Peyer's patch (tissue), 4 donors: ENCODE measurements at regions not wholly inside any gene's neighbourhood (a gene's known extent, or its start where the extent isn't known, plus 50 kb on each side); places are given as distances from the start of the nearest gene placed in this dataset.
"Not testable (repeated sequence)": the region's sequence is repeated elsewhere in the genome, so short reads cannot be mapped to it uniquely, and the experiment has no call there.

Experiments used
- DNase-seq, 3 donors: peaks; one replicate each; pipeline ENCODE4 v3.0.0-alpha.2; 2017 to 2019
- H3K27ac ChIP-seq, 4 donors: fragments of 200-600 bp; sonication (generic); one replicate each; pipeline ENCODE4 v1.5.1; 2016 to 2019
- H3K27me3 ChIP-seq, 2 donors: fragments of 200-600 bp; sonication (generic); one replicate each; pipeline ENCODE4 v1.5.1; 2019
- H3K36me3 ChIP-seq, 3 donors: fragments of 200-600 bp; sonication (generic); one replicate each; pipeline ENCODE4 v1.5.1; 2016 to 2019
- H3K4me1 ChIP-seq, 4 donors: fragments of 200-600 bp; sonication (generic); one replicate each; pipeline ENCODE4 v1.5.1; 2016 to 2019
- H3K4me3 ChIP-seq, 4 donors: fragments of 200-600 bp; sonication (generic); 1 replicate in 3 of 4; 2 replicates in 1 of 4; pipeline ENCODE4 v1.5.1; 2016 to 2019; ENCODE audit warnings: mild to moderate bottlenecking in 1 of 4
- H3K9me3 ChIP-seq, 4 donors: fragments of 200-600 bp; sonication (generic); one replicate each; pipeline ENCODE4 v1.5.1; 2016 to 2019; ENCODE audit warnings: mild to moderate bottlenecking in 1 of 4
- POLR2A ChIP-seq, 2 donors: fragments of 450-650 bp; IDR thresholded peaks; one replicate each; pipeline ENCODE4 v1.5.1; 2017; ENCODE audit warnings: antibody characterized with exemption in 2 of 2, mild to moderate bottlenecking in 2 of 2, moderate library complexity in 2 of 2
- TF ChIP-seq, protein P1 (sequence below), 6 experiments: fragments of 450-650 bp in 4 of 6; fragments of 200-600 bp in 2 of 6; sonication (generic) in 1 of 6; IDR thresholded peaks; one replicate each; pipeline ENCODE4 v1.5.1; 2017 to 2019; ENCODE audit warnings: antibody characterized with exemption in 6 of 6, mild to moderate bottlenecking in 3 of 6, moderate library complexity in 1 of 6

DNA sequence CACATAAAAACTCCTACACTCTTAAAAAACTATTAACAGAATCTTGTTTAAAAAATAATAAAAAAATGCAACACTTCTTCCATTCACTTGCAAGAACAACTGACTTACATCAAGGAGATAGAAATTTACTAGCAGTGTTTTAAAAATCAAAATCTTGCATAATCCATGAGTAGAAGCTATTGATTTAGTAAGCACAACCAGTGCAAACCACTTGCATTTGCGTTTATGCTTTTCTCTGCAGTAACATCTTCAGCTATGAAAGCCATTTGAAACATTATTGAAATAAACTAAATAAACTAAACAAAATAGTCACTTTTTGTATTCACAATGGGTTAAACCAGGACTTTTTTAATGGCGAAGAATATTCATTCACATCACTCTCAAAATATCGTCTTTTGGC, 389.2 kb upstream of the EMCN start:
- H3K9me3 ChIP-seq = no peaks in the 10 kb centered on the region
- TF ChIP-seq POLR2A (IDR thresholded peaks at IDR 0.05) = no peak
- TF ChIP-seq, protein P1, sequence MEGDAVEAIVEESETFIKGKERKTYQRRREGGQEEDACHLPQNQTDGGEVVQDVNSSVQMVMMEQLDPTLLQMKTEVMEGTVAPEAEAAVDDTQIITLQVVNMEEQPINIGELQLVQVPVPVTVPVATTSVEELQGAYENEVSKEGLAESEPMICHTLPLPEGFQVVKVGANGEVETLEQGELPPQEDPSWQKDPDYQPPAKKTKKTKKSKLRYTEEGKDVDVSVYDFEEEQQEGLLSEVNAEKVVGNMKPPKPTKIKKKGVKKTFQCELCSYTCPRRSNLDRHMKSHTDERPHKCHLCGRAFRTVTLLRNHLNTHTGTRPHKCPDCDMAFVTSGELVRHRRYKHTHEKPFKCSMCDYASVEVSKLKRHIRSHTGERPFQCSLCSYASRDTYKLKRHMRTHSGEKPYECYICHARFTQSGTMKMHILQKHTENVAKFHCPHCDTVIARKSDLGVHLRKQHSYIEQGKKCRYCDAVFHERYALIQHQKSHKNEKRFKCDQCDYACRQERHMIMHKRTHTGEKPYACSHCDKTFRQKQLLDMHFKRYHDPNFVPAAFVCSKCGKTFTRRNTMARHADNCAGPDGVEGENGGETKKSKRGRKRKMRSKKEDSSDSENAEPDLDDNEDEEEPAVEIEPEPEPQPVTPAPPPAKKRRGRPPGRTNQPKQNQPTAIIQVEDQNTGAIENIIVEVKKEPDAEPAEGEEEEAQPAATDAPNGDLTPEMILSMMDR (IDR thresholded peaks at IDR 0.05) = no peak
- H3K27me3 ChIP-seq = no peaks in the 10 kb centered on the region
- H3K4me1 ChIP-seq = no peaks in the 10 kb centered on the region
- no peak for DNase-seq
- no peak overlapping the region for H3K4me3 ChIP-seq
- H3K27ac ChIP-seq = no peak overlapping the region
- H3K36me3 ChIP-seq = no peaks in the 10 kb centered on the region

DNA sequence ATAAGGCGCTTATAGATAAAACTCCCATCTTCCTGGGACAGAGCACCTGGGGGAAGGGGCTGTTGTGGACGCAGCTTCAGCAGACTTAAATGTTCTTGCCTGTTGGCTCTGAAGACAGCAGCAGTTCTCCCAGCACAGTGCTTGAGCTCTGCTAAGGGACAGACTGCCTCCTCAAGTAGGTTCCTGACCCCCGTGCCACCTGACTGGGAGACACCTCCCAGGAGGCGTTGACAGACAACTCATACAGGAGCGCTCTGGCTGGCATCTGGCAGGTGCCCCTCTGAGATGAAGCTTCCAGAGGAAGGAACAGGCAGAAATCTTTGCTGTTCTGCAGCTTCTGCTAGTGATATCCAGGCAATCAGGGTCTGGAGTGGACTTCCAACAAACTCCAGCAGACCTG, 383.1 kb upstream of the EMCN start:
- H3K4me1 ChIP-seq, H3K27me3 ChIP-seq, H3K9me3 ChIP-seq, H3K36me3 ChIP-seq, H3K27ac ChIP-seq, H3K4me3 ChIP-seq, DNase-seq: not testable (repeated sequence)

DNA sequence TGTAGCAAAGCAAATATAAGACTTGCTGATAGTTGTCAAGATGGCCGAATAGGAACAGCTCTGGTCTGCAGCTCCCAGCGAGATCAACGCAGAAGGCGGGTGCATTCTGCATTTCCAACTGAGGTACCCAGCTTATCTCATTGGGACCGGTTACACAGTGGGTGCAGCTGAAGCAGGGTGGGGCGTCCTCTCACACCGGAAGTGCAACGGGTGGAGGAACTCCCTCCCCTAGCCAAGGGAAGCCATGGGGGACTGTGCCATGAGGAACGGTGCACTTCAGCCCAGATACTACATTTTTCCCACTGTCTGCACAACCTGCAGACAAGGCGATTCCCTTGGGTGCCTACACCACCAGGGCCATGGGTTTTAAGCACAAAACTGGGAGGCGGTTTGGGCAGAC, 382.3 kb upstream of the EMCN start:
- Histone ChIP-seq H3K4me3 (no peak overlapping the region), H3K27me3 (no peaks in the 10 kb centered on the region), H3K27ac (no peak overlapping the region), H3K36me3 (no peaks in the 10 kb centered on the region), H3K4me1 (no peaks in the 10 kb centered on the region), H3K9me3 (no peaks in the 10 kb centered on the region)
- DNase-seq = no peak
- TF ChIP-seq, protein P1 (IDR thresholded peaks at IDR 0.05) = no peak
- no peak for TF ChIP-seq POLR2A (IDR thresholded peaks at IDR 0.05)

DNA sequence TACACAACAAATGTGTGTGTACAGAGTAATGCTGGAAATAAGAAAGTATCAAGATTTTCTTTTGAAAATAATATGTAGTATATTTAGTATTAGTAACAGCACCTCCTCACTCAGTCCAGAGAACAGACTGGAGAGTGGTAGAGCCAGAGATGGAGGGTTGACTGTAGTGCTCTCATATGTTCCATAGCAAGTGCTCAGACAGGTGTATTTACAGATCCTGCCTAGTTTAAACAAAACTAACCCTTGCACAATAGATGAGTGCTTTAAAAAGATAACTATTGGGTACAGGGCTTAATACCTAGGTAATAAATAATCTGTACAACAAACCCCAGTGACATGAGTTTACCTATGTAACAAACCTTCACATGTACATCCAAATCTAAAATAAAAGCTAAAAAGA, 381.0 kb upstream of the EMCN start:
- Histone ChIP-seq H3K4me3 (no peak overlapping the region), H3K36me3 (no peaks in the 10 kb centered on the region), H3K27ac (no peak overlapping the region), H3K4me1 (peaks cover 0 to 4% (median 0%) of the 10 kb centered on the region in 4 donors), H3K9me3 (no peaks in the 10 kb centered on the region), H3K27me3 (no peaks in the 10 kb centered on the region)
- TF ChIP-seq, protein P1 (IDR thresholded peaks at IDR 0.05) = no peak
- TF ChIP-seq POLR2A (IDR thresholded peaks at IDR 0.05) = no peak
- no peak for DNase-seq

DNA sequence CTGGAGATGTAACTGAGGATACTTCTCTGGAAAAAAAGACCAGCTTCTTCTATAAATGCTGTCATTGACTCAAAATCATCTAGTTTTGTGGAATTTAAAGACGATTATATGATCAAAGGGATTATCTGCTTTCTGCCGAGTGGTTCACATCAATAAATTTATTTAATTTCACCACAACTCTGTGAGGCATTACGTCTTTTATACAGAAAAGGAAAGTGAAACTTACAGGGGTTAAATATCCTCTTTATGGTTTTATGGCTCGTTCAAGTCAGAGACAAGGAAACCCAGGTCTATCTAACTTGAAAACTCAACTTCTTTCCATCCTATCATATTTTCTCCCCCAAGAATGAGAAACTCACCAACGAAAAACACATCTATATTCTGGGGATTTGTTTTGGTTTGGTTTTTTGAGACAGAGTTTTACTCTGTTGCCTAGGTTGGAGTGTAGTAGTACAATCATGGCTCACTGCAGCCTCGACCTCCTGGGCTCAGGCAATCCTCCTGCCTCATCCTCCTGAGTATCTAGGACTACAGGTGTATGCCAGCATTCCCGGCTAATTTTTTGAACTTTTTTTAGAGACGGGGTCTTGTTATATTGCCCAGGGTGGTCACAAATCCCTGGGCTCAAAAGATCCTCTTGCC, 377.9 kb upstream of the EMCN start:
- TF ChIP-seq POLR2A (IDR thresholded peaks at IDR 0.05) = no peak
- TF ChIP-seq, protein P1 (IDR thresholded peaks at IDR 0.05) = no peak
- H3K4me3 ChIP-seq = peak overlapping the region; percentile 20 to 49 (median 30)
- peak overlapping the region in 2 of 4 donors; percentile 13 to 51 for H3K27ac ChIP-seq

DNA sequence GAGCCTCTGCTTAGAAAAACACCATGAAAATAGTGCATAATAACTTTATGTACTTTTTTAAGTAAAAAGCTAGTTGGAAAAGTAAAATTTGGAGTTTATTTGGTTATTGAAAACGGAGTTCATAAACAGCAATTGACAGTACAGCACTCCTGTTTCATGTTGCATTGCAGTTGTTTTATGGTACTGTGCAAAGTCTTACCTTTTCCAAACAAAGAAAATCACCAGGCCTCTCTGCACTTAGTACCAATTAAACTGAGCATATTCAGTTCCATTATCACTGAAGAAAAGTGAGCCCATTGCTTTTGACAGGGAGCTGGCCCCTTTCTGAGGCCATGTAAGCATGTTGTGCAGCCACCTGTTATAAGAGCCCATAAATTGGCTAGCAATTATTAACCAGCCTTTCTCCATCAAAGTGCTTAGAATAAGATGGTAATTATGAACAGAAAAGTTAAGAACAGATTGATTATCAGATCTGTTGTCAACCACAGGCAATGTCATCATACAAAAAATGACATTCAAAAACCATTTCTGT, 376.6 kb upstream of the EMCN start:
- TF ChIP-seq, protein P1 (IDR thresholded peaks at IDR 0.05) = no peak
- TF ChIP-seq POLR2A (IDR thresholded peaks at IDR 0.05) = no peak
- peaks cover 0 to 5% (median 0%) of the 10 kb centered on the region in 4 donors for H3K4me1 ChIP-seq
- H3K27me3 ChIP-seq = no peaks in the 10 kb centered on the region
- H3K36me3 ChIP-seq = no peaks in the 10 kb centered on the region
- H3K4me3 ChIP-seq = no peak overlapping the region
- DNase-seq = no peak
- no peaks in the 10 kb centered on the region for H3K9me3 ChIP-seq
- H3K27ac ChIP-seq = no peak overlapping the region

More for the DNA sequence above, 377.9 kb upstream of the EMCN start:
- H3K4me1 ChIP-seq = peaks cover 0 to 5% (median 0%) of the 10 kb centered on the region in 4 donors
- no peaks in the 10 kb centered on the region for H3K36me3 ChIP-seq
- H3K9me3 ChIP-seq = no peaks in the 10 kb centered on the region
- no peaks in the 10 kb centered on the region for H3K27me3 ChIP-seq
- DNase-seq = no peak
